ENCODE measurements at regions not wholly inside any gene's neighbourhood (a gene's known extent, or its start where the extent isn't known, plus 50 kb on each side); places are given as distances from the start of the nearest gene placed in this dataset.

GRCh38 chr5:89721353-89721752, 688.2 kb downstream of the CETN3 start:
- no peak for TF ChIP-seq CTCF (IDR thresholded peaks at IDR 0.05; ENCODE audit: insufficient read depth, low read length, poor library complexity, severe bottlenecking)
- no peak for TF ChIP-seq EZH2phosphoT487 (conservative IDR thresholded peaks at IDR 0.05; ENCODE audit: low read length)

Measured in SU-DHL-6 (cell line).